ENCODE measurements at regions not wholly inside any gene's neighbourhood (a gene's known extent, or its start where the extent isn't known, plus 50 kb on each side); places are given as distances from the start of the nearest gene placed in this dataset.

DNA sequence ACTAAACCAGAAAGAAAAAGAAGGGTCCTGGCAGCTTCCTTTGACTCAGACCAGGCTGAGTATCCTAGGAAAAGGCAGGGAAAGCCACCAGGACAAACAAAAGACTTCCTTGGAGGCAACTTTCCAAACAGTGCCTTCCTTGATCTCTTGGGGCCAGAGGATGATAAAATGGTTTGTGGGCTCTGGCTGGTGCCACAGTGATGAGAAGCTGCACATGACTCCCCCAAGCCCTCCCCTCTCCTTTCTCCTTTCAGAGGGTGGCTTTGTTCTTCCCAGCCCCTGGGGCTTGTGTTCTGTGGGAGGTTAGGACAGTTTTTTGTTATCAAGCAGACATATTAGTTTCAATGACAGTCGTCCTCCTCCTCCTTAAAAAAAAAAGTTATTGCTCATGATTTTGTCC lies 183.2 kb downstream of the SEM1 start:
- ChIA-PET CTCF (no interaction called here), RAD21 (ENCODE audit: low non-redundant PET in 1 of 2, low total read pairs in 2 of 2, uncharacterized antibody in 2 of 2, unreplicated experiment in 2 of 2) (no interaction called here), POLR2A (no interaction called here)
- Histone ChIP-seq H3K9ac (ENCODE audit: low read length) (no peak overlapping the region), H3K27me3 (ENCODE audit: insufficient read depth, low read length) (peaks cover 58% of the 10 kb centered on the region), H3K79me2 (ENCODE audit: insufficient read depth, low read length) (no peaks in the 10 kb centered on the region), H3K4me1 (ENCODE audit: control insufficient read depth in 1 of 2, insufficient read depth in 2 of 2, low read length in 2 of 2) (no peaks in the 10 kb centered on the region), H3K36me3 (ENCODE audit: control insufficient read depth in 1 of 2, insufficient read depth in 2 of 2, low read length in 2 of 2) (no peaks in the 10 kb centered on the region), H4K20me1 (ENCODE audit: insufficient read depth) (no peaks in the 10 kb centered on the region), H3K27ac (ENCODE audit: low read depth, low read length) (no peak overlapping the region), H3K4me2 (ENCODE audit: low read length) (no peak overlapping the region), H2AFZ (ENCODE audit: low read depth, low read length, poor library complexity, severe bottlenecking) (no peak overlapping the region), H3K4me3 (replicated peaks in 1 of 2; ENCODE audit: low read depth in 1 of 2, low read length in 2 of 2) (no peak overlapping the region), H3K9me3 (ENCODE audit: control insufficient read depth in 1 of 2, insufficient read depth in 1 of 2, low read depth in 1 of 2, low read length in 2 of 2) (no peaks in the 10 kb centered on the region), H3K9me2 (ENCODE audit: insufficient read depth) (no peaks in the 10 kb centered on the region)
- DNase-seq (ENCODE audit: low read depth, low spot score) (no peak), ATAC-seq (no peak)
- BruUV-seq (replicated peaks), result no TSS peak
- intact Hi-C loops (cut with micrococcal nuclease), result no loop called here
- TF ChIP-seq YY1 (IDR thresholded peaks at IDR 0.05; ENCODE audit: extremely low read depth, insufficient replicate concordance, low read depth, low read length) (no peak), CEBPB (IDR thresholded peaks at IDR 0.05; ENCODE audit: low read depth) (no peak), ATF3 (IDR thresholded peaks at IDR 0.05) (no peak), SIN3A (IDR thresholded peaks at IDR 0.05; ENCODE audit: low read depth) (no peak), CBX3 (IDR thresholded peaks at IDR 0.05; ENCODE audit: low read depth) (no peak), POLR2AphosphoS5 (IDR thresholded peaks at IDR 0.05; ENCODE audit: low read depth, low read length) (no peak), FOSL1 (IDR thresholded peaks at IDR 0.05; ENCODE audit: low read depth) (no peak), ZFX (IDR thresholded peaks at IDR 0.05) (no peak), EGR1 (IDR thresholded peaks at IDR 0.05; ENCODE audit: low read depth) (no peak), TCF7L2 (IDR thresholded peaks at IDR 0.05; ENCODE audit: borderline replicate concordance, extremely low read depth, insufficient read depth, insufficient read length) (no peak), EZH2phosphoT487 (IDR thresholded peaks at IDR 0.05; ENCODE audit: borderline replicate concordance) (no peak)
- TF ChIP-seq, protein P1, sequence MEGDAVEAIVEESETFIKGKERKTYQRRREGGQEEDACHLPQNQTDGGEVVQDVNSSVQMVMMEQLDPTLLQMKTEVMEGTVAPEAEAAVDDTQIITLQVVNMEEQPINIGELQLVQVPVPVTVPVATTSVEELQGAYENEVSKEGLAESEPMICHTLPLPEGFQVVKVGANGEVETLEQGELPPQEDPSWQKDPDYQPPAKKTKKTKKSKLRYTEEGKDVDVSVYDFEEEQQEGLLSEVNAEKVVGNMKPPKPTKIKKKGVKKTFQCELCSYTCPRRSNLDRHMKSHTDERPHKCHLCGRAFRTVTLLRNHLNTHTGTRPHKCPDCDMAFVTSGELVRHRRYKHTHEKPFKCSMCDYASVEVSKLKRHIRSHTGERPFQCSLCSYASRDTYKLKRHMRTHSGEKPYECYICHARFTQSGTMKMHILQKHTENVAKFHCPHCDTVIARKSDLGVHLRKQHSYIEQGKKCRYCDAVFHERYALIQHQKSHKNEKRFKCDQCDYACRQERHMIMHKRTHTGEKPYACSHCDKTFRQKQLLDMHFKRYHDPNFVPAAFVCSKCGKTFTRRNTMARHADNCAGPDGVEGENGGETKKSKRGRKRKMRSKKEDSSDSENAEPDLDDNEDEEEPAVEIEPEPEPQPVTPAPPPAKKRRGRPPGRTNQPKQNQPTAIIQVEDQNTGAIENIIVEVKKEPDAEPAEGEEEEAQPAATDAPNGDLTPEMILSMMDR (IDR thresholded peaks at IDR 0.05 in 2 of 3, conservative IDR thresholded peaks at IDR 0.05 in 1 of 3; ENCODE audit: borderline replicate concordance in 1 of 3, insufficient read depth in 1 of 3, low read depth in 2 of 3, low read length in 2 of 3), result no peak
- TF ChIP-seq, protein P2, sequence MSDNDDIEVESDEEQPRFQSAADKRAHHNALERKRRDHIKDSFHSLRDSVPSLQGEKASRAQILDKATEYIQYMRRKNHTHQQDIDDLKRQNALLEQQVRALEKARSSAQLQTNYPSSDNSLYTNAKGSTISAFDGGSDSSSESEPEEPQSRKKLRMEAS (IDR thresholded peaks at IDR 0.05), result no peak
- TF ChIP-seq, protein P3, sequence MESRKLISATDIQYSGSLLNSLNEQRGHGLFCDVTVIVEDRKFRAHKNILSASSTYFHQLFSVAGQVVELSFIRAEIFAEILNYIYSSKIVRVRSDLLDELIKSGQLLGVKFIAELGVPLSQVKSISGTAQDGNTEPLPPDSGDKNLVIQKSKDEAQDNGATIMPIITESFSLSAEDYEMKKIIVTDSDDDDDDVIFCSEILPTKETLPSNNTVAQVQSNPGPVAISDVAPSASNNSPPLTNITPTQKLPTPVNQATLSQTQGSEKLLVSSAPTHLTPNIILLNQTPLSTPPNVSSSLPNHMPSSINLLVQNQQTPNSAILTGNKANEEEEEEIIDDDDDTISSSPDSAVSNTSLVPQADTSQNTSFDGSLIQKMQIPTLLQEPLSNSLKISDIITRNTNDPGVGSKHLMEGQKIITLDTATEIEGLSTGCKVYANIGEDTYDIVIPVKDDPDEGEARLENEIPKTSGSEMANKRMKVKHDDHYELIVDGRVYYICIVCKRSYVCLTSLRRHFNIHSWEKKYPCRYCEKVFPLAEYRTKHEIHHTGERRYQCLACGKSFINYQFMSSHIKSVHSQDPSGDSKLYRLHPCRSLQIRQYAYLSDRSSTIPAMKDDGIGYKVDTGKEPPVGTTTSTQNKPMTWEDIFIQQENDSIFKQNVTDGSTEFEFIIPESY (IDR thresholded peaks at IDR 0.05; ENCODE audit: extremely low read depth, insufficient replicate concordance, low read length), result no peak

Data from HCT116 (cell line).